ENCODE measurements at regions not wholly inside any gene's neighbourhood (a gene's known extent, or its start where the extent isn't known, plus 50 kb on each side); places are given as distances from the start of the nearest gene placed in this dataset.
"Not testable (repeated sequence)": the region's sequence is repeated elsewhere in the genome, so short reads cannot be mapped to it uniquely, and the experiment has no call there.

DNA sequence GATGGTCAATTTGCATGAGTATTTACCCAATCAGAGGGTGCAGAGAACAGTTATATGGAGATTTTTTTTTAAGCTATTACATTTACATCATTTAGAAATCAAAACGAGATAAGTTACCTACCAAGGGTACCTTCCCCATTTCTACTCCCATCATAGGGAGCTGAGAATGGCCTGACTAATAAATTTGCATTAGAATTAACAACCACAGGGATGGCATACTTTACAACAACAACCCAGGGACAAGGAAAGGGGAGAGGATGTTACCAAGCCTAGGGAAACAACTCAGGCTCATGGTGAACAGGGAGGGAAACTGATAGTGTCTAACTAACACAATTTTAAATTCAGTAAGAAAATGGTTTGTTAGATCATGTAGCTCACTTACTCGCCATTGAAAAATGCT lies 105.8 kb upstream of the ZNF658 start:
- H3K4me3 ChIP-seq (replicated peaks; ENCODE audit: insufficient read depth, low read length); DNase-seq (ENCODE audit: low read depth in 1 of 2, low spot score in 1 of 2); H3K27ac ChIP-seq (replicated peaks); H3K27me3 ChIP-seq (ENCODE audit: insufficient read depth, poor library complexity, severe bottlenecking): not testable (repeated sequence)

GRCh38 chr9:66795723-66796503 lies 104.6 kb upstream of the ZNF658 start:
- not testable (repeated sequence) for DNase-seq (ENCODE audit: low read depth in 1 of 2, low spot score in 1 of 2); H3K27me3 ChIP-seq (ENCODE audit: insufficient read depth, poor library complexity, severe bottlenecking); H3K27ac ChIP-seq (replicated peaks); H3K4me3 ChIP-seq (replicated peaks; ENCODE audit: insufficient read depth, low read length)

DNA sequence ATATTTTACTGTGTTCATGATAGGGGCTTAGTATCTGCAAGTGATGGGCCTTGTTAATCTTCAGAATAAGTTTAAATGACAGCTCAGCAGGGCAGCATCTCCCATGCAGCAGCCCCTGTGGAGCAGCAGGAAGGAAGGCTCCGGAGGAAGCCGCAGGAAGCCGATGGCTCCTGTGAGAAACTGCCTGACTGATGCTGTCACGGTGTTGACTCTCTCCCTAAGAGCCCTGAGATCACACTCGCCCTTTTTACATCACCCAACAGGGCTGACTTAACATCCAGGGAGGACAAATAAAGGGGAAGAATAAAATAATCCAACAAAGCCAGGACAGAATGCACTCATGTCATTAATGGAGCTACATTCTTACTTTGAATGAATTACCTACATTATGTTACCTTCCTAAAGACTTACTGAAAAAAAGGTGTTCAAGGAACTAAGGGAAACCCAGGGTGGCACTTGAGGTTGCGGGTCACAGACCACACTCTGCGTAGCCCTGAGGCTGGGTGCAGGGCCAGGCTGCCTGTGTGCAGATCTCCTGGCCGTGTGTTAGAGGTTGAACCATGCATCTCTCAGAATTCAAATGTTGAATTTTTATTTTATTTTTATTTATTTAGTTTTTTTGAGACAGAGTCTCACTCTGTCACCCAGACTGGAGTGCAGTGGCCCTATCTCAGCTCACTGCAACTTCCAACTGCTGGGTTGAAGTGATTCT lies 102.5 kb upstream of the ZNF658 start:
- not testable (repeated sequence) for H3K27ac ChIP-seq (replicated peaks); DNase-seq (ENCODE audit: low read depth in 1 of 2, low spot score in 1 of 2); H3K4me3 ChIP-seq (replicated peaks; ENCODE audit: insufficient read depth, low read length); H3K27me3 ChIP-seq (ENCODE audit: insufficient read depth, poor library complexity, severe bottlenecking)

- DNase-seq (ENCODE audit: low read depth in 1 of 2, low spot score in 1 of 2) = not testable (repeated sequence)
These were observed 96.9 kb upstream of the ZNF658 start for GRCh38 chr9:66803619-66804018.

GRCh38 chr9:66810247-66810646 lies 90.3 kb upstream of the ZNF658 start:
- H3K4me3 ChIP-seq (replicated peaks; ENCODE audit: insufficient read depth, low read length); H3K27ac ChIP-seq (replicated peaks); H3K27me3 ChIP-seq (ENCODE audit: insufficient read depth, poor library complexity, severe bottlenecking); DNase-seq (ENCODE audit: low read depth in 1 of 2, low spot score in 1 of 2): not testable (repeated sequence)

More at GRCh38 chr9:66803619-66804018, 96.9 kb upstream of the ZNF658 start:
- H3K27me3 ChIP-seq (ENCODE audit: insufficient read depth, poor library complexity, severe bottlenecking); H3K27ac ChIP-seq (replicated peaks); H3K4me3 ChIP-seq (replicated peaks; ENCODE audit: insufficient read depth, low read length): not testable (repeated sequence)

GRCh38 chr9:66812367-66812766 lies 88.2 kb upstream of the ZNF658 start:
- not testable (repeated sequence) for H3K27ac ChIP-seq (replicated peaks); H3K27me3 ChIP-seq (ENCODE audit: insufficient read depth, poor library complexity, severe bottlenecking); DNase-seq (ENCODE audit: low read depth in 1 of 2, low spot score in 1 of 2); H3K4me3 ChIP-seq (replicated peaks; ENCODE audit: insufficient read depth, low read length)

- H3K27ac ChIP-seq (replicated peaks); DNase-seq (ENCODE audit: low read depth in 1 of 2, low spot score in 1 of 2); H3K27me3 ChIP-seq (ENCODE audit: insufficient read depth, poor library complexity, severe bottlenecking); H3K4me3 ChIP-seq (replicated peaks; ENCODE audit: insufficient read depth, low read length): not testable (repeated sequence)
These were observed 87.6 kb upstream of the ZNF658 start for GRCh38 chr9:66812967-66813366.

- H3K27me3 ChIP-seq (ENCODE audit: insufficient read depth, poor library complexity, severe bottlenecking); H3K27ac ChIP-seq (replicated peaks); DNase-seq (ENCODE audit: low read depth in 1 of 2, low spot score in 1 of 2); H3K4me3 ChIP-seq (replicated peaks; ENCODE audit: insufficient read depth, low read length): not testable (repeated sequence)
These were observed 86.5 kb upstream of the ZNF658 start for GRCh38 chr9:66814038-66814437.

GRCh38 chr9:66819510-66819909 lies 81.0 kb upstream of the ZNF658 start:
- H3K27me3 ChIP-seq (ENCODE audit: insufficient read depth, poor library complexity, severe bottlenecking); DNase-seq (ENCODE audit: low read depth in 1 of 2, low spot score in 1 of 2); H3K27ac ChIP-seq (replicated peaks): not testable (repeated sequence)

GRCh38 chr9:66820014-66820660 lies 80.4 kb upstream of the ZNF658 start:
- DNase-seq (ENCODE audit: low read depth in 1 of 2, low spot score in 1 of 2); H3K27me3 ChIP-seq (ENCODE audit: insufficient read depth, poor library complexity, severe bottlenecking); H3K27ac ChIP-seq (replicated peaks); H3K4me3 ChIP-seq (replicated peaks; ENCODE audit: insufficient read depth, low read length): not testable (repeated sequence)

More at GRCh38 chr9:66819510-66819909, 81.0 kb upstream of the ZNF658 start:
- H3K4me3 ChIP-seq (replicated peaks; ENCODE audit: insufficient read depth, low read length) = not testable (repeated sequence)

DNA sequence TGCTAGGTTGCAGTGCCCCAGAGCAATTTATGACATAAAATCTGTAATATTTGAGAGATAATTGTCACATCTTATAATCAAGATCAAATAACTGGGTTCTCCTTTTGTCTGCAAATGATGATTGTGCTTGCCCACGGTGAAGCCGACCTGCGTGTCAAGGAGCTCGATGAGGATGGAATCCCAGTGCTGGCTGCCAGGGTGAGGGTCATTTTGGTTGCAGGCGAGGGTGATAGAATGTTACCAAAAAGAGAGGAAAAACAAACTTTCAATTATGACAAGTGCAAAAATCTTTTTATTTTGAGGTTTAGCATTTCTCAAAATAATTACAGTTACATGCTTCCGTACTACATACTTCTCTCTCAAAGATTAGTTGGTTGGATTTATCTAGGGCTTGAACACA lies 76.4 kb upstream of the ZNF658 start:
- H3K4me3 ChIP-seq (replicated peaks; ENCODE audit: insufficient read depth, low read length); H3K27ac ChIP-seq (replicated peaks); H3K27me3 ChIP-seq (ENCODE audit: insufficient read depth, poor library complexity, severe bottlenecking); DNase-seq (ENCODE audit: low read depth in 1 of 2, low spot score in 1 of 2): not testable (repeated sequence)

GRCh38 chr9:66829853-66830252 lies 70.7 kb upstream of the ZNF658 start:
- DNase-seq (ENCODE audit: low read depth in 1 of 2, low spot score in 1 of 2); H3K27me3 ChIP-seq (ENCODE audit: insufficient read depth, poor library complexity, severe bottlenecking); H3K4me3 ChIP-seq (replicated peaks; ENCODE audit: insufficient read depth, low read length); H3K27ac ChIP-seq (replicated peaks): not testable (repeated sequence)

DNA sequence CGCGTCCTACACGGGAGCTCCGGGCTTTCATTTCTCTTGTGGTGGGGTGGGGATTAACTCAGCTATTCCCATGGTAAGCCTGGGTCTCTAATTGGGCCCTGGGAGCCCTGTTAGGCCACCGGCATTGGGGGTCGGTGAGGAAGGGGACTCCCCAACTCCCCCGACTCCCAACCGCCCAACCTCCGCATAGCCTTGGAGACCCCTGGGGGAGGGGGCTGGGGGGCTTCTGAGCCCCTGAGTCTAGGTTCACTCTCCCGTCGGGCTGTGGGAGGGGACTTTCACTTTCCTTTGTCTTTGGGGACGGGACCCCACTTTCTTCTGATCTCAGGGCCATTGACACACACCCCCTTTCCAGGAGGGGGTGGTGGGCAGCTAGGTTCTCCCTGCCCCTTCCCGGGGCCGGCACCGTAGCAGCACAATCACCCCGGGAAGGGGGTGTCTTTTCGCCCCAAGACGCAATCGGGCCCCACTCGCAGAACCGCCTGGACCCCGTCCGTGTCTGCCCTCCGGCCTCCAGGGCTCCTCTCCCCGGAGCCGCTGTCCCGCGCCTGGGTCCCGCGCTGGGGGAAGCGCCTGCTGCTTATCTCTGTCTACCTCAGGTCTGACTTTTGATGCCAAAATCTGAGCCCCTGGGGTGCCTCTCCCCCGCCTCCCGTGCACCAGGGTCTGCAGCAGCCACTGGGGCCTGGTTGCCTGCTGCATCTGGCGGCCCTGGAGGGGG lies 69.6 kb upstream of the ZNF658 start:
- not testable (repeated sequence) for H3K27ac ChIP-seq (replicated peaks); DNase-seq (ENCODE audit: low read depth in 1 of 2, low spot score in 1 of 2); H3K4me3 ChIP-seq (replicated peaks; ENCODE audit: insufficient read depth, low read length); H3K27me3 ChIP-seq (ENCODE audit: insufficient read depth, poor library complexity, severe bottlenecking)

DNA sequence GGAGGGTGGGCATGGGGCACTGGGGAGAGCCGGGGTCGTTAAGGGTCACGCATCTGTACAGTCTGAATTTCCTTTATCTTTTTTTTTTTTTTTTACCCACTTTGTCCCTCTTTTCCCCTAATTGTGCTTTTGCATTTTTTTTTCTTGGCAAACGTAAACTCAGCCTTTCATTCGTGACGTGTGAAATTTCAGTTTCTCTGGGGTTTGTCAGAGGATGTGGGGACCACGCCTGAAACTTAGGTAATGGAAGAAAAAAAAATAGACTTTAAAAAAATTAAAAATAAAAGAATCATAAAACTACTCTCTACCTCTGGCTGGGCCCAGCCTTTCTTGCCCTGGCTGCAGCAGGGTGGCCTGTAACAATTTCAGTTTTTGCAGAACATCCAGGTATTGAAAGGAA lies 68.3 kb upstream of the ZNF658 start:
- H3K4me3 ChIP-seq (replicated peaks; ENCODE audit: insufficient read depth, low read length); H3K27me3 ChIP-seq (ENCODE audit: insufficient read depth, poor library complexity, severe bottlenecking); DNase-seq (ENCODE audit: low read depth in 1 of 2, low spot score in 1 of 2); H3K27ac ChIP-seq (replicated peaks): not testable (repeated sequence)

Data from HL-60 (cell line).